DMS 273 treated with DMSO at 0.1 percent for 48 hours (cell line): ENCODE measurements at regions not wholly inside any gene's neighbourhood (a gene's known extent, or its start where the extent isn't known, plus 50 kb on each side); places are given as distances from the start of the nearest gene placed in this dataset.

Experiments
- DNase-seq: peaks from one replicate; lab custom pipeline; 2025; lab: John Stamatoyannopoulos, UW

GRCh38 chr21:15526798-15527197, 203.0 kb upstream of the USP25 start:
- no peak for DNase-seq

DNA sequence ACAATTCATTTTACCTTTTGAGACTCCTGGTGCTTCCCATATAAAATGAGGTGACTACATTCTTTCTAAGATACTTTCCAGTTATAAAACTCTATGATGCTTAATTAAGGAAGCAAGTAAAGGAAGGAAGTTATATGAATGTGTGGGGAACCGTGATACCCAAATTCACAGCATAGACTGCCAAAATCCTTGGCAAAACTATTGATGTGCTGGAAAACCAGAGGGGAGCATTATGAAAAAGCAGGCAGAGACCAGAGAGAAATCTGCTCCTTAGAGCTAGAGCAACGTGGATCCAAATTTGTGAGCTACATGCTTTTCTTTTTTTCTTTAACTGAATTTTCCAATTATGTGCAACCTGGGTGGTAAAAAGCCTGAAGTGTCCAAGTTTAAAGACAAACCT, 201.4 kb upstream of the USP25 start:
- no peak for DNase-seq

GRCh38 chr21:15531986-15532385, 197.8 kb upstream of the USP25 start:
- no peak for DNase-seq

DNA sequence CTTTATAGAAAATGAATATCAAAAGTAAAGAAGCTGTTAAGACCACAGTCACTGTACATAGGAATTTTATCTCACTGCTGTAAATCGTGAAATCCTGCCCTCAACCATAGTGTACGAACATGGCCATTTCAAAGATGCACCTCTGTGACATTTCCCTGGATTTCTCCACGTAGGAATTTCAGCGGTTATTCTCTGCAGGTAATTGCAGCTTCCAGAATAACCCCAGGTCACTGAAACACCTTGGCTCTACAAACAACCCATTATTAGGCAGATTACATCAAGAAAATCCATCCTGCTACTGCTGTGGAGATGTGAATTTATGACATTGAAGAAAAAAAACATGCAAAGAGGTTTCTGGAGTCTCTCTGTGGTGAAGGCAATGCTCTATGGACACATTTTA, 196.2 kb upstream of the USP25 start:
- DNase-seq, result no peak

GRCh38 chr21:15534450-15534886, 195.3 kb upstream of the USP25 start:
- DNase-seq, result no peak

- DNase-seq, result no peak
These were observed 190.4 kb upstream of the USP25 start for GRCh38 chr21:15539376-15539775.

GRCh38 chr21:15543473-15543872, 186.3 kb upstream of the USP25 start:
- DNase-seq, result no peak

GRCh38 chr21:15549671-15550070, 180.1 kb upstream of the USP25 start:
- no peak for DNase-seq

- no peak for DNase-seq
These were observed 176.8 kb upstream of the USP25 start for GRCh38 chr21:15552914-15553494.

GRCh38 chr21:15557925-15558324, 171.9 kb upstream of the USP25 start:
- no peak for DNase-seq

GRCh38 chr21:15558884-15559283, 170.9 kb upstream of the USP25 start:
- DNase-seq, result no peak

DNA sequence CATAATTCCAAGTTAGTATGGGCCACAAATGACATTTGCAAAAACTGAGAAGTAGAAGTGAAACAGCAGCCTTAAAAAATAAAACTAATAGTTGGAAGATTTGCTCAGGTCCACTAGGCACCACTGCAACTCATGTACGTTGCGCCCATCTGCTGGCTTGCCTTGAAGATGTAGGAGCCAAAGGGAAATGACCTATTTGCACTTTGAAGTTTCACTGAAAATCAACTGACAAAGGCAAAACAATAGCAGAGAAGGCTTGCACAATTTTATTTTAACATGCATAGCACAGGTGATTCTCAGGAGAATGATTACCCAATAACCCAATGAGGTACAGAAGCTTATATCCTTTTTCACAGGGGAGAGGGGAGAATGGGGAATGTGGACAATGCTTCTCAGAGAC, 170.1 kb upstream of the USP25 start:
- no peak for DNase-seq

- DNase-seq, result no peak
These were observed 169.3 kb upstream of the USP25 start for GRCh38 chr21:15560383-15561056.

DNA sequence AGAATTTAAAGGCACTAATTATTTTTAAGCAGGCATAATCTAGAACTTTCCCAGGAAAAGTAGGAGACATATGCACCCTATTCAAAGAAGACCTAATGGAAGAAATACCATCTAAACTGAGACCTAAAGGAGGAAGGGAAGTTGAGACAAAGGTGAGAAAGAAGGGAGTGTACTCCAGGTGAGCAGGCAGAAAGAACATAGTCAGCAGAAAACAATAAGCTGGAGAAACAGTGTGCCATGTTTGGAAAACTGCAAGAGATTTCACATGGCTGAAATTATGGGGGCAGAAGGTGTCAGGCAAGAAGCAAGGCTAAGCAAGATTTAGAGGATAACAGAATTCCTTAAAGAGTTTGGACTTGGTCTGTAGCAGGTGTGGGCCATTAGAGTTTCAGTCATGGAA, 167.0 kb upstream of the USP25 start:
- no peak for DNase-seq

- no peak for DNase-seq
These were observed 164.9 kb upstream of the USP25 start for GRCh38 chr21:15564907-15565306.

GRCh38 chr21:15566703-15567102, 163.1 kb upstream of the USP25 start:
- DNase-seq, result no peak

DNA sequence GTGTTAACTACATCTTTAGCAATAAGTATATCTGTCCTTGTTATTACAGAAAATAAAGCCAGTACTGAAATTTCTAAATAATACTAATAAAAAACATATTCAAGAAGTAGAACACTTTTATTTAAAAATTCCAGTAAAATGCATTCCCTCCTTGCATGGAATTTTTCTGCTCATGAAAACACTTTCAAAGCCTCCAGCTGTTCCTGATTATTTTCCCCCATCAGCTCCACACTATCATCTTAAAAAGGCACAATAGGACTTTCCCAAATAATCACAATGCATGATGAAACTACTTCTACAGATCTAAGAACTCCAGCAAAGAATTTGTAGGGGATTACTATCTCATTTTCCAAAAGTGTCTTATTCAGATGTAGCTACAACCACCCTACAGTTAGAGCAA, 162.6 kb upstream of the USP25 start:
- DNase-seq, result no peak

DNA sequence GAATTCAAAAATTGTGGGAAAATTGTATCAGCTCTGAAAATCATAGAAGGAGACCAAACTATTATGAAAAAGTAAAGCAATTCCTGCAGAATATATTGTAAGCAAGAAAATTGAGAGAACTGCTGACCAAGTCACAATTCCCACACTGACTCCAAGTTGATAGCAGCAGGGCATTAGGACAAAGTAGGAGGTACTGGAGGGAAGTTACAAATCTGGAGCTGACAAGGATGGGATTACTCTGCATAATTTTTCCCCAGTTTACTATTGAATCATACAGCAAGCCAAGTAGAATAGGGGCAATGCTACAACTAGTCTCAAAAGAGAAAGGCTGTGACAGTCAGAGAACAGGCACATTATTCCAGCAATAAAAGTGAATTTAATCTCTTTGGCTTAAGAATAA, 161.3 kb upstream of the USP25 start:
- no peak for DNase-seq

- no peak for DNase-seq
These were observed 142.9 kb upstream of the USP25 start for GRCh38 chr21:15586752-15587427.

GRCh38 chr21:15592271-15592860, 137.4 kb upstream of the USP25 start:
- DNase-seq, result no peak

DNA sequence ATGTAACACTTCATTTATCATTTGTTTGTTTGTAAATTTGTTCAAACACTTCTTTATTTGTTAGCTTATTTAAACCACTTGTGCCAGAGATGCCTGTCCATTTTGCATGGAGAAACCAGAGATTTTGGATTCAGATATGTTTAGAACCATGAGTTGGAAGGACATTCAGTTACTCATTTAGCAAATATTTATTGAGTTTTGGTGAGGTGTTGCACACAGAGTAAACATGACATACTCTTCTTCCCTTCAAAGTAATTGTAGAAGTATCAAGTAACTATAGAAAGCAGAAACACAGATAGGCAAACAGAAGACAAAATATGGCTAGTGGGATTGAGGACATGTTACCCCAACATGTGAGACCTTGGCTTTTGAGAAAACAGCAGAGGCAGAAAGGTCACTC, 136.8 kb upstream of the USP25 start:
- DNase-seq, result no peak

- DNase-seq, result no peak
These were observed 128.4 kb upstream of the USP25 start for GRCh38 chr21:15601390-15601789.

GRCh38 chr21:15604413-15604812, 125.4 kb upstream of the USP25 start:
- no peak for DNase-seq
